ENCODE measurements at regions not wholly inside any gene's neighbourhood (a gene's known extent, or its start where the extent isn't known, plus 50 kb on each side); places are given as distances from the start of the nearest gene placed in this dataset.

DNA sequence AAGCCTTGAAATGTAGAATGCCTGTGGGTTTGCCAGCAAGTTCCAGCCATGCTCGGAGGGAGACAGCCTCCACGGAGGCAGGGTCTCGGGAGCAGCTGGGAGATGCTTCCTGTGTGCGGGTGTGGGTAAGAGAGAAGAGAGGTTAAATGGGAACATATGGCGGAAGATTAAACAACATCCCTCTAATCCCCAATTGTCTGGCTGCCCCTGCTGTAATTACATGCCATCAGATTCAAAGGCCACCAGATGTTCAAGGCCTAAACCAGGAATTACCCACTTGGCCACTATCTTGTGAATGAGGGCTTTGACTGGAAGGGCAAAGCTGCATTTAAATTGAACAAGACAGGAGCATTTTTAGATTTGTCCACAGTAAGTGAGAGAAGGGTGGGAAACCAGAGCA, 81.4 kb upstream of the BACE2 start:
- DNase-seq: no peak

DNA sequence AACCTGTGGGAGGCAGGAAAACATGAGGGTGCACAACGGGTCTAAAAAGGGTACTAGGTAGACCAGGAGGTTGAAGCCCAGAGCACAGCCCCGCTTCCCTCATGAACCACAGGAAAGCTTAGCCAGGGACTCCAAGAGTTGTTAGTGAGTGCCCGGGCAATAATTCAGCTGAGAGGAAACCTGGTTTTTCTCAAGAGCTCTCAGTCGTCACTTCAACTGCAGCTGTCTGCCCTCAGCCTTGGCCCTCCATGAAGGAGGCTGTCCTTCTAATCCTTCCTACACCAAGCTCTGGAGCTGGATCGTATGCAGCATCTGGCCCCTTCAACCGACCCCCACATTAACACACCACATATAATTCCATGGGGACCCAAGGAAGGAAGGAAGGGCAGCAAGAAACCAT, 77.0 kb upstream of the BACE2 start:
- DNase-seq: peak; percentile 68

DNA sequence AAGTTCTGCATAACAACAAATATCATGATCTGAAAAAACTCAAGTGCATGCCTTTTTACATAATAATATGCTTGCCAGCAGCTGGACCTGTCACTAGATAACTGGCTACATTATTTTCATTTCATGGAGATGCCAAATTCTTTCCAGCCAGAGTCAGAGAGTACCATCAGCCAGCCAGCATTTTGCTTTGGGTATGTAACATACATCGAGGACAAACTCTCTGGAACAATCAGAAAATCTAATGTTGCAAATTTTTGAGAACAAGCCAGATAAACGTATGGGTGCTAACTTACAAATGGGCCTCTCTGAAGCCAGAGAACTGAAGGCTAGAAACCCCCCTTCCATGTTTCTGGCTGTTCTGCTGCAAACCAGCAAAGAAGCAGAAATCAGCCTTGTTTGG, 76.3 kb upstream of the BACE2 start:
- DNase-seq: no peak

GRCh38 chr21:41092312-41092711, 75.6 kb upstream of the BACE2 start:
- DNase-seq: no peak

DNA sequence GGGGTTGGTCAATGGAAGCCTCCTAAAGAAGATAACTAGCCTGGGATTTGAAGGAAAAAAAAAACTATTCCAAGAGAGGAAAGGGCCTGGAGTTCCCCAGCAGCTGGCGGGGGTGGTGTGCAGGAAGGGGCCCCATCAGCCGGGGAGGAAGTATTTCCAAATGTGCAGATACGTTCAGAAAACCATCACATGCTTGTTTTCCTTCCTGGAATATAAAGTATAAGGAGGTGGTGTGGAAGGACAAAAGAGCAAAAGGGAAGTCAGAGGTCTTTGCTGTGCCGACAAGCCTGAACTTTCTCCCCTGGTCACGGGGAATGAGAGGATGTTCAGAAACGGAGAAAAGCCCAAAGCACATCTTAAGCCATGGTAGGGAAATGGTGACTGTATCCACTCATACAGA, 72.0 kb upstream of the BACE2 start:
- no peak for DNase-seq

DNA sequence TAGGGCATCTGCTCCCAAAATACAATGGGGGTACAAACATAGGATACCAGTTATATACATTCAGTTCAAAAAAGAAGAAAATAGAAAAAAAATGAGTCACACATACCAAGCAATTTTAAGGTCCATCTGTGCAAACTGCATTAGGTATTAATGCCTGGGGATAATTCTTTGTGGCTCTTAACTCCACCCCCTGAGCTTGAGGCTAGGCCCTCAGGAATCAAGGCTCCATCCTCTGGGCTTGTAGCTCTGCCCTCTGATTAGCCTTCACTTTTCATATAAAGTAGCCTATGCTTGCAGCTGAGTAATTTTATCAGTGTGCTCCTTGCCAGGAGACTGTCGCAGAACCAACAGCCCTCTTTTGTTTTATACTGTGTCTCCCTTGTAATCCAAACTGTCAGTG, 69.9 kb upstream of the BACE2 start:
- no peak for DNase-seq

GRCh38 chr21:41098481-41099042, 69.4 kb upstream of the BACE2 start:
- no peak for DNase-seq

- no peak for DNase-seq
Observed at GRCh38 chr21:41100826-41101550, 67.0 kb upstream of the BACE2 start.

DNA sequence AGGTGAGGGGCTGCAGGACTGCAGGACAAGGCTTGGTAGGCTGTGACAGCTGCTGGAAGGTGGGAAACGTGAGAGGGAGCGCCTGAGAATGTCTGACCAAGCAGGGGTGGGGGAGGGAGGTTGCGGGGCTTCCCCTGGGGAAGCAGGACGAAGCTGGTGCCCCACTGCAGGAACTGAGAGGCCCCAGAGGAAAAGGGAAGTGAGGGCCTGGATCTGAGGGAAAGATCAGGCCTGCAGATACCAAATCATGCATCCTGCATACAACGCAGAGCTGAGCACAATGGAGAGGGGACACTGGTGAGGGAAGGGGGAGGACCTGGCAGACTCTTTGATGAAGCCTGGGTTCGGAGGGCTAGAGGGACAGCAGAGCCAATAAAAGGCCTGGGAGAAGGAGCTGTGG, 65.7 kb upstream of the BACE2 start:
- no peak for DNase-seq

- DNase-seq: no peak
Observed at GRCh38 chr21:41107602-41108001, 60.4 kb upstream of the BACE2 start.

DNA sequence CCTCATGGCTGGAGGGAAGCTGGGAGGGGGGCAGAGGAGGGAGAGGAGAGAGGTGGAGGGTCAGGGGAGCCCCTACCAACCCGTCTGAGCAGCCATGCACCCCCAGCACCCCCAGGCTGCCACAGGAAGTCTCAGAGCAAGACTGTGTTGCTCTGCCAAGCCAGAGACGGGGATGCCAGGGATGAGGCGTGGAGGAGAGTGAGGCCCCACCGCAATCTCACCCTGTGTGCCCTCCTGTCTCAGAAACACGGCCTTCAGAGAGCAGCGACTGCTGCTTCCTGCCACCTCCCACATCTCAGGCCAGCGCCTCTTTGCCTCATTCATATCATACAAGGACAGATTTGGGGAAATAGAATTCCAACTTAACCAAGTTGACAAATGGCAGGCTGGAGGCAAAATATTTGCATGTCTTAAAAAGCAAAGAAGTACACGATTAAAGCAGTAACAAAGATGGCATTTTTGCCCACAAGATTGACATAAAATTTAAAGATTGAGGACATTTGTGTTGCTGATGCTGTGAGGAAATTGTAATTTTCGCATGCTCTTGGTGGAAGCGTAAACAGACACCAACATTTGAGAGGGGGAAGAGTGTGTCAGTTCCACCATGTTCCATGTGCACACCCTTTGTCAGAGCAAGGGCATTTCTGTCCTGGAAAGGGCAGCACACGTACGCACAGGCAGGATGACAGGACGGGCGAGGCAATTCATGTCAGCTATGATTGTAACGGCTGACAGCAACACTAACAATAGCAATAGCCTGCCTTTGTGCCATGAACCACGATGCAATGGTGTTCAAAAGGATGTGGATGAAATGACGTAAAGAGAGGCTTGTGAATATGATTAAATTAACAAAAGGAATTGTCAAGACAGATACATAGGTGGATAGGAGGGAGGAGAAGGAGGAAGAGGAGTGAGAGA, 59.0 kb upstream of the BACE2 start:
- DNase-seq: no peak

GRCh38 chr21:41110161-41110560, 57.8 kb upstream of the BACE2 start:
- DNase-seq: no peak

GRCh38 chr21:41110664-41111063, 57.3 kb upstream of the BACE2 start:
- DNase-seq: no peak

GRCh38 chr21:41111681-41112080, 56.3 kb upstream of the BACE2 start:
- no peak for DNase-seq

- DNase-seq: no peak
Observed at GRCh38 chr21:41112740-41113692, 54.9 kb upstream of the BACE2 start.

DNA sequence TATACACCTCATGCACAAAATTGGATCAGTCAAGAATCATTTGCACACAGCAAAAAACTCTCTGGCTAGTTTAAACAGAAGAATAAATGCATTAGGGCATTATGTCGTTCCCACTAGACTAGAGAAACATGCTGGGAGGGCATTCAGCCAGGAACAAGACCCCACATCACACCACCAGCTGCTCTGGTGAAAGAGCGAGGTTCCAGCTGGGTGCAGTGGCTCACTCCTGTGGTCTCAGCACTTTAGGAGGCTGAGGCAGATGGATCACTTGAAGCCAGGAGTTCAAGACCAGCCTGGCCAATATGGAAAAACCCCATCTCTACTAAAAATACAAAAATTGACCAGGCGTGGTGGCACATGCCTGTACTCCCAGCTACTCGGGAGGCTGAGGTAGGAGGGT, 52.1 kb upstream of the BACE2 start:
- DNase-seq: no peak

Data from NCI-H2029 treated with DMSO at 0.1 percent for 48 hours (cell line).